ENCODE measurements at regions not wholly inside any gene's neighbourhood (a gene's known extent, or its start where the extent isn't known, plus 50 kb on each side); places are given as distances from the start of the nearest gene placed in this dataset.

GRCh38 chr3:187618722-187619121 is 51.5 kb downstream of the SST start:
- TF ChIP-seq CTCF (IDR thresholded peaks at IDR 0.05): no peak
- H3K27ac ChIP-seq: no peak overlapping the region
- no peak overlapping the region for H3K4me3 ChIP-seq
- no peak for DNase-seq (ENCODE audit: low spot score)

- TF ChIP-seq CTCF (IDR thresholded peaks at IDR 0.05): no peak
- H3K27ac ChIP-seq: no peak overlapping the region
- H3K4me3 ChIP-seq: no peak overlapping the region
- no peak for DNase-seq (ENCODE audit: low spot score)
Observed at GRCh38 chr3:187617213-187617612, 53.0 kb downstream of the SST start.

GRCh38 chr3:187616307-187616972 is 53.8 kb downstream of the SST start:
- Histone ChIP-seq H3K27ac (no peak overlapping the region), H3K4me3 (no peak overlapping the region)
- no peak for DNase-seq (ENCODE audit: low spot score)
- peak; percentile 45 for TF ChIP-seq CTCF (IDR thresholded peaks at IDR 0.05)

- DNase-seq (ENCODE audit: low spot score): no peak
- H3K27ac ChIP-seq: no peak overlapping the region
- TF ChIP-seq CTCF (IDR thresholded peaks at IDR 0.05): no peak
- no peak overlapping the region for H3K4me3 ChIP-seq
Observed at GRCh38 chr3:187615630-187616029, 54.6 kb downstream of the SST start.

GRCh38 chr3:187612656-187613055 is 57.5 kb downstream of the SST start:
- H3K4me3 ChIP-seq: no peak overlapping the region
- no peak for TF ChIP-seq CTCF (IDR thresholded peaks at IDR 0.05)
- no peak for DNase-seq (ENCODE audit: low spot score)
- no peak overlapping the region for H3K27ac ChIP-seq

- no peak for DNase-seq (ENCODE audit: low spot score)
- H3K4me3 ChIP-seq: no peak overlapping the region
- no peak for TF ChIP-seq CTCF (IDR thresholded peaks at IDR 0.05)
- H3K27ac ChIP-seq: no peak overlapping the region
Observed at GRCh38 chr3:187610981-187611511, 59.1 kb downstream of the SST start.

- Histone ChIP-seq H3K27ac (no peak overlapping the region), H3K4me3 (no peak overlapping the region)
- no peak for DNase-seq (ENCODE audit: low spot score)
- no peak for TF ChIP-seq CTCF (IDR thresholded peaks at IDR 0.05)
Observed at GRCh38 chr3:187594272-187594671, 75.9 kb downstream of the SST start.
